ENCODE measurements at regions not wholly inside any gene's neighbourhood (a gene's known extent, or its start where the extent isn't known, plus 50 kb on each side); places are given as distances from the start of the nearest gene placed in this dataset.

DNA sequence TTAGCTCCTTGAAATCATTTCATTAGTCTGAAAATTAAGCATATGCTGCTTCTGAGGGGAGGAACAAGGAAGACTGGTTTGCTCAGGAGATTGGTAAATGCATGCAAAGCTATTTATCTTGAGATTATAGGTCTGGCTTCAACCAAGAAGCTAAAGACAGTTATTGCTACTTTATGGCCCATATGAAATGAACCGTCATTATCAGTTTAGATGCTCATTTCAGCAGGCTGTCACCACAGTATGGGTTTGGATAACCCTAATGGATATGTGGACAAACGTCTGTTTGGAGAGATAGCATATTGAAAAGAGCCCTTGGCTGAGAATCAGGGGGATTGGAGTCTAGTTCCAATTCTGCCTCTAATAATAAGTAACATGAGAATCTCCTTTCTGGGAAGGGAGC lies 922.6 kb downstream of the TUSC7 start:
- intact Hi-C loops (cut with DNase I): no loop called here

DNA sequence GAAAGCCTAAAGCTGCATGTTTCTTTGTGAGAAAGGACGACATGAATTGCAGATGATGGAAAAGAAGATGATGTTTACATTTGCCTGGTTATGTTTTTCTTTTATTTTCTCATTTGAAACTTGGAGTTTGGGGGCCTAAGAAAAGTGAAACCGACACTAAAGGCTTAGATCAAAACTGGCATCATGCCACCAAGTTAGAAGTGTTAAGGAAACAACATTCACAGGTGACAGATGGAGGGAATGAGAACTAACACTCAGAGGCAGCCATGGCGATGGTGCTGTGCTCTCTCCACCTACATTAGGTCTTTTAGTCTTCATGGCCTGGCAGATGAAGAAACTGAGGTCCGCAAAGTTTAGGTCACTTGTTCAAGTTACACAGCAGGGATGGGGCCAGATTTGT lies 923.6 kb downstream of the TUSC7 start:
- Histone ChIP-seq H3K27me3 (ENCODE audit: control insufficient read depth, insufficient read depth, low read length) (no peaks in the 10 kb centered on the region), H3K27ac (ENCODE audit: low read depth in 2 of 2, low read length in 2 of 2) (no peak overlapping the region), H3K36me3 (ENCODE audit: control insufficient read depth in 2 of 3, insufficient read depth in 3 of 3, low read length in 3 of 3) (no peaks in the 10 kb centered on the region), H3K4me1 (ENCODE audit: control insufficient read depth in 2 of 3, insufficient read depth in 2 of 3, low read depth in 1 of 3, low read length in 3 of 3) (peaks cover 0 to 2% (median 0%) of the 10 kb centered on the region in 3 donors), H3K9me3 (ENCODE audit: control insufficient read depth in 2 of 3, insufficient read depth in 1 of 3, low read length in 3 of 3) (no peaks in the 10 kb centered on the region), H3K9ac (ENCODE audit: low read length in 3 of 3) (no peak overlapping the region), H3K4me3 (ENCODE audit: low read length in 3 of 3) (no peak overlapping the region)
- TF ChIP-seq, protein P1, sequence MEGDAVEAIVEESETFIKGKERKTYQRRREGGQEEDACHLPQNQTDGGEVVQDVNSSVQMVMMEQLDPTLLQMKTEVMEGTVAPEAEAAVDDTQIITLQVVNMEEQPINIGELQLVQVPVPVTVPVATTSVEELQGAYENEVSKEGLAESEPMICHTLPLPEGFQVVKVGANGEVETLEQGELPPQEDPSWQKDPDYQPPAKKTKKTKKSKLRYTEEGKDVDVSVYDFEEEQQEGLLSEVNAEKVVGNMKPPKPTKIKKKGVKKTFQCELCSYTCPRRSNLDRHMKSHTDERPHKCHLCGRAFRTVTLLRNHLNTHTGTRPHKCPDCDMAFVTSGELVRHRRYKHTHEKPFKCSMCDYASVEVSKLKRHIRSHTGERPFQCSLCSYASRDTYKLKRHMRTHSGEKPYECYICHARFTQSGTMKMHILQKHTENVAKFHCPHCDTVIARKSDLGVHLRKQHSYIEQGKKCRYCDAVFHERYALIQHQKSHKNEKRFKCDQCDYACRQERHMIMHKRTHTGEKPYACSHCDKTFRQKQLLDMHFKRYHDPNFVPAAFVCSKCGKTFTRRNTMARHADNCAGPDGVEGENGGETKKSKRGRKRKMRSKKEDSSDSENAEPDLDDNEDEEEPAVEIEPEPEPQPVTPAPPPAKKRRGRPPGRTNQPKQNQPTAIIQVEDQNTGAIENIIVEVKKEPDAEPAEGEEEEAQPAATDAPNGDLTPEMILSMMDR (IDR thresholded peaks at IDR 0.05; ENCODE audit: borderline replicate concordance, extremely low read depth, insufficient read depth): no peak
- FAIRE-seq (no peak), DNase-seq (no peak)
- intact Hi-C loops (cut with DNase I): no loop called here

More for the DNA sequence above, 922.6 kb downstream of the TUSC7 start:
- TF ChIP-seq, protein P1 (IDR thresholded peaks at IDR 0.05; ENCODE audit: borderline replicate concordance, extremely low read depth, insufficient read depth): no peak
- FAIRE-seq: no peak
- no peak for DNase-seq
- H3K4me1 ChIP-seq (ENCODE audit: control insufficient read depth in 2 of 3, insufficient read depth in 2 of 3, low read depth in 1 of 3, low read length in 3 of 3): peaks cover 0 to 2% (median 0%) of the 10 kb centered on the region in 3 donors
- no peak overlapping the region for H3K4me3 ChIP-seq (ENCODE audit: low read length in 3 of 3)
- H3K9me3 ChIP-seq (ENCODE audit: control insufficient read depth in 2 of 3, insufficient read depth in 1 of 3, low read length in 3 of 3): no peaks in the 10 kb centered on the region
- H3K27ac ChIP-seq (ENCODE audit: low read depth in 2 of 2, low read length in 2 of 2): no peak overlapping the region
- no peaks in the 10 kb centered on the region for H3K36me3 ChIP-seq (ENCODE audit: control insufficient read depth in 2 of 3, insufficient read depth in 3 of 3, low read length in 3 of 3)
- H3K27me3 ChIP-seq (ENCODE audit: control insufficient read depth, insufficient read depth, low read length): no peaks in the 10 kb centered on the region
- H3K9ac ChIP-seq (ENCODE audit: low read length in 3 of 3): no peak overlapping the region

DNA sequence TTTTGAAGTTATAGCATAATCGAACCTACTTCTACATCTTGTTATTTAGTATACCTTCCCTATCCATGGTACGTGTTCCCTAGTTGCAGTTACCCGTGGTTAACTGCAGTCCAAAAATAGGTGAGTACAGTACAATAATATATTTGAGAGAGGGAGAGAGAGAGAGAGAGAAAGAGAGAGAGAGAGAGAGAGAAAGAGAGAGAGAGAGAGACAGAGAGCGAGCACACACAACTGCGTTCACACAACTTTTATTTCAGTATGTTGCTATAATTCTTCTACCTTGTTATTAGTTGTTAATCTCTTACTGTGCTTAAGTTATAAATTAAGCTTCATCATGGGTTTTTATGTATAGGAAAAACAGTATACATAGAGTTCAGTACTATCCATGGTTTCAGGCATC lies 928.1 kb downstream of the TUSC7 start:
- Histone ChIP-seq H3K27me3 (ENCODE audit: control insufficient read depth, insufficient read depth, low read length) (no peaks in the 10 kb centered on the region), H3K9me3 (ENCODE audit: control insufficient read depth in 2 of 3, insufficient read depth in 1 of 3, low read length in 3 of 3) (no peaks in the 10 kb centered on the region), H3K36me3 (ENCODE audit: control insufficient read depth in 2 of 3, insufficient read depth in 3 of 3, low read length in 3 of 3) (no peaks in the 10 kb centered on the region), H3K9ac (ENCODE audit: low read length in 3 of 3) (no peak overlapping the region), H3K4me1 (ENCODE audit: control insufficient read depth in 2 of 3, insufficient read depth in 2 of 3, low read depth in 1 of 3, low read length in 3 of 3) (no peaks in the 10 kb centered on the region), H3K27ac (ENCODE audit: low read depth in 2 of 2, low read length in 2 of 2) (no peak overlapping the region), H3K4me3 (ENCODE audit: low read length in 3 of 3) (no peak overlapping the region)
- DNase-seq (no peak), FAIRE-seq (no peak)
- TF ChIP-seq, protein P1 (IDR thresholded peaks at IDR 0.05; ENCODE audit: borderline replicate concordance, extremely low read depth, insufficient read depth): no peak
- intact Hi-C loops (cut with DNase I): no loop called here

DNA sequence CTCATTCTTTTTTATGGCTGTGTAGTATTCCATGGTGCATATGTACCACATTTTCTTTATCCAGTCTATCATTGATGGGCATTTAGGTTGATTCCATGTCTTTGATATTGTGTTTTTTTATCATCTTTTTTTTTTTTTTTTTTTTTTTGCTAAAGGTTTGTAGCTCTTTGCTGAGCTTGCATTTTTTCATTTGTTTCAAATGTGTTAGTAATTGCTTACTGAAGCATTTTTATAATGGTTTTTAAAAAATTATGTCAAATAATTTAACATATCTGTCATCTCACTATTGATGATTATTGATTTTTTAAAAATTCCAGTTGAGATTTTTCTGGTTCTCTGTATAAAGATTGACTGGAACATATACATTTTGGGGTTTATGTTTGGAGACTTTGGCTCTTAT lies 934.6 kb downstream of the TUSC7 start:
- H3K27me3 ChIP-seq (ENCODE audit: control insufficient read depth, insufficient read depth, low read length): no peaks in the 10 kb centered on the region
- H3K36me3 ChIP-seq (ENCODE audit: control insufficient read depth in 2 of 3, insufficient read depth in 3 of 3, low read length in 3 of 3): no peaks in the 10 kb centered on the region
- no peaks in the 10 kb centered on the region for H3K9me3 ChIP-seq (ENCODE audit: control insufficient read depth in 2 of 3, insufficient read depth in 1 of 3, low read length in 3 of 3)
- H3K4me1 ChIP-seq (ENCODE audit: control insufficient read depth in 2 of 3, insufficient read depth in 2 of 3, low read depth in 1 of 3, low read length in 3 of 3): no peaks in the 10 kb centered on the region
- no peak for FAIRE-seq
- TF ChIP-seq, protein P1 (IDR thresholded peaks at IDR 0.05; ENCODE audit: borderline replicate concordance, extremely low read depth, insufficient read depth): no peak
- H3K9ac ChIP-seq (ENCODE audit: low read length in 3 of 3): no peak overlapping the region
- H3K4me3 ChIP-seq (ENCODE audit: low read length in 3 of 3): no peak overlapping the region
- H3K27ac ChIP-seq (ENCODE audit: low read depth in 2 of 2, low read length in 2 of 2): no peak overlapping the region
- DNase-seq: no peak
- intact Hi-C loops (cut with DNase I): no loop called here

Measured in kidney (tissue), 13 donors.